Ecto neural progenitor cell (in vitro differentiated cells): ENCODE measurements at regions not wholly inside any gene's neighbourhood (a gene's known extent, or its start where the extent isn't known, plus 50 kb on each side); places are given as distances from the start of the nearest gene placed in this dataset.
"Not testable (repeated sequence)": the region's sequence is repeated elsewhere in the genome, so short reads cannot be mapped to it uniquely, and the experiment has no call there.

Source experiments
- DNase-seq: peaks from one replicate; pipeline ENCODE4 v3.0.0-alpha.2; 2018; ENCODE audit warnings: low spot score

DNA sequence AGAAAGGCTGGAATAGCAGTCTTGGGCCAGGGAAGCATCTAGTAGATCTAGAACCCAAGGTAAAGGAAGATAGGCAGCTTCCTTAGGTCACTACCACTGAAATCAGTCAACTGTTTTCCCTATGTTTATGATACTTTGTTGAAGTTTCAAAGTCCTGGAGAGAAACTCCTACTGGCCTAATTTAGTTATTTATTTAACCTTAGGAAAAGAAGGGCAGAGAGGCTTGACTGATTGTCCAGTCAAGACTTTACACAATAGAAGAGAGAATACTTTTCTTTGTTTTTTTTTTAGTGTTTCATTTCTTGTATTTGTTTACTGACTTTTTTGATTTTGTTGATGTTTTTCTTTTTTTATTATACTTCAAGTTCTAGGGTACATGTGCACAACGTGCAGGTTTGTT is 138.9 kb upstream of the PHYHIPL start:
- DNase-seq, result no peak

DNA sequence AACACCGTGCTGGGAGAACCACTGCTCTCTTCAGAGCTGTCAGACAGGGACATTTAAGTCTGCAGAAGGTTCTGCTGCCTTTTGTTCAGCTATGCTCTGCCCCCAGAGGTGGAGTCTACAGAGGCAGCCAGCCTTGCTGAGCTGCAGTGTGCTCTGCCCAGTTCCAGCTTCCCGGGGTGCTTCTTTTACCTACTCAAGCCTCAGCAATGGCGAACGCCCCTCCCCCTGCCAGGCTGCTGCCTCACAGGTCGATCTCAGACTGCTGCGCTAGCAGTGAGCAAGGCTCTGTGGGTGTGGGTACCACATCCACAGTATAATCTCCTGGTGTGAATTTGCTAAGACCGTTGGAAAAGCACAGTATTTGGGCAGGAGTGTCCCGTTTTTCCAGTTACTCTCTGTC is 133.1 kb upstream of the PHYHIPL start:
- DNase-seq, result not testable (repeated sequence)

DNA sequence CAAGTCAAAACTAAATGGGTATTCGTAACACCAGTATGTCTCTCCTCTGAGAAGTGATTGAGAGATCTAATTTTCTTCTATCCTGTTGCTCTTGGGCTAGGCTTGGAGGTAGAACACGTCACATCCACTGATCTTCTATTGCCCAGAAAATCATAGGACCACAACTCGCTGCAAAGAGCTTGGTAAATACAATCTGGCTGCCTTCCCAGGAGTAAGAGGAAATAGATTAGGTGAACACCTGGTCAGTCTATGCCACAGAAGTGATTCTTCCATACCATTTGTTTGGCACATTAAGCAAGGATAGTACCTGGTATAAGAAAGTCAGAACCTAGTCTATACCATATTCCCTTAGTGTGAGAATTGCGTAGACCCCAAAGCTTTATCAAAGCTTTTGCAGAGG is 129.3 kb upstream of the PHYHIPL start:
- DNase-seq, result no peak

DNA sequence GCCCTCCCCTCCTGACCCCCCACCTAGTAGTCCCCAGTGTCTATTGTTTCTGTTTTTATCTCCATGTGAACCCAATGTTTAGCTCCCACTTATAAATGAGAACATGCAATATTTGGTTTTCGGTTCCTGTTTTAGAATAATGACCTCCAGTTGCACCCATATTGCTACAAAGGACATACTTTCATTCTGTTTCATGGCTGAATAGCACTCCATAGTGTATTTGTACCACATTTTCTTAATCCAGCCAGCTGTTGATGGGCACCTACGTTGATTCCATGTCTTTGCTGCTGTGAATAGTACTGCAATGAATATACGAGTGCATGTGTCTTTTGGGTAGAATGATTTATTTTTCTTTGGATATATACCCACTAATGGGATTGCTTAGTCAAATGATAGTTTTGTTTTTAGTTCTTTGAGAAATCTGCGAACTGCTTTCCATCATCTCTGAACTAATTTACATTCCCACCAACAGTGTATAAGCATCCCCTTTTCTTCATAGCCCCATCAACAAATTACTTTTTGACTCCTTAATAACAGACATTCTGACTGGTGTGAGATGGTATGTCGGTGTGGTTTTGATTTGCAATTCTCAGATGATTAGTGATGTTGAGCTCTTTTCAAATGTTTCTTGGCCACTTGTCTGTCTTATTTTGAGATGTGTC is 128.4 kb upstream of the PHYHIPL start:
- DNase-seq, result no peak

DNA sequence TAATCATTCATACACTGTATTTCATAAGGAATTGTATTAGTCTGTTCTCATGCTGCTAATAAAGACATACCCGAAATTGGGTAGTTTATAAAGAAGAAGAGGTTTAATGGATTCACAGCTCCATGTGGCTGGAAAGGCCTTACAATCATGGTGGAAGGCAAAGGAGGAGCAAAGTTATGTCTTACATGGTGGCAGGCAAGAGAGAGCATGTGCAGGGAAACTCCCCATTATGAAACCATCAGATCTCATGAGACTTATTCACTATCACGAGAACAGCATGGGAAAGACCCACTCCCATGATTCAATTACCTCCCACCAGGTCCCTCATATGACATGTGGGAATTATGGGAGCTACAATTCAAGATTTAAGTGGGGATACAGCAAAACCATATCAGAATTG is 122.9 kb upstream of the PHYHIPL start:
- not testable (repeated sequence) for DNase-seq

DNA sequence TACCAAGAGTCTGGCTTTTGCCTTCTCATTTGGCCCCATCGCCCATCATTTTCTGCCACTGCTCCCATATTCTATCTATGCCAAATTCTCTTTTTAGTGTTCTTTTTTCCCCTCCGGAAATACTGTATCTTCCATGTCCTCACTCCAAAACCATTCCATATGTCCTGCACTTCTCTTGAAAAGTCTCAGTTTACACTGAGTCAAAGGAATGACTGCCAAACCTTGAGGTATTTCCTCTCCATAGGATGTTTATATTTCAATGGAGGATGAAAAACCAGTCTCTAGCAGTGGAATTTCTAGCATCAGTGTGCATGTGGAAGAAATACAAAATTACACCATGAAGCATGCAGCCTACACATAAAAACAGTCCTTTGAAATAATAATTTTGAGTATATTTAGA is 121.4 kb upstream of the PHYHIPL start:
- no peak for DNase-seq

DNA sequence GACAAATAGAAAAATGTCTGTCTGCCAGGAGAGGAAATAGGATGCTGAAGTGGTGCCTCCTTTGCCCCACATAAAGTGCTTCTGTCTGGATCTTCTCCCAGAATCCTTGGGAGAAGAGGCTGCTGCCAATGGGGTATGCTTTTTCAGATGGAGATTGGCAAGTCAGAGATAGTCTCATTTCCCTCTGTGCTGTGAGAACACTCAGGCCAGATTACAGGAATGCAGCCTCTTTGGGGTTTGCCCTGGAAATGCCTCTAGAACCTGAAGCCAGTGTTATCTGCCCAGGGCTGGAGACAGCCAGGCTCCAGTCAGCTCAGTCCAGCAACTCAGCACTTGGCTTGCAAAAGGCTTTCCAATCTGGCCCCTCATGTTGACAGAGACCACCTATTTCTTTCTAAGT is 119.1 kb upstream of the PHYHIPL start:
- DNase-seq, result no peak

DNA sequence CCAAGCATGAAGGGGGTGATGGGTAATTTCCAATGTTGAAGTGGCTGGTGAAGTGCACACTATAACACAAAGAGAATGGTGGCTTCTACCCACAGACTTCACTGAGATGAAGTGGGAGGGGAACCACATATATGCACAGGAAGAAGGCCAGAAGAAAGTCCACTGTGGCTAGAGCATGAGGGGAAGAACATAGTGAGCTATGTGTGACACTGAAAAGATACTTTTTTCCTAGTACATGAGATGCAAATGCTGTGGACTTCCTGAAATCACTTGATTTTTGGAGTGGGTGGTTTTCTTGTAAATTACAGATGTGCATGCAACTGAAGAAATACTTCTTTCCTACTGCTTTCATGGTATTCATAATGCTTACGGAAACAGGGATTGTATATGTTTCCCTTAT is 115.6 kb upstream of the PHYHIPL start:
- no peak for DNase-seq

DNA sequence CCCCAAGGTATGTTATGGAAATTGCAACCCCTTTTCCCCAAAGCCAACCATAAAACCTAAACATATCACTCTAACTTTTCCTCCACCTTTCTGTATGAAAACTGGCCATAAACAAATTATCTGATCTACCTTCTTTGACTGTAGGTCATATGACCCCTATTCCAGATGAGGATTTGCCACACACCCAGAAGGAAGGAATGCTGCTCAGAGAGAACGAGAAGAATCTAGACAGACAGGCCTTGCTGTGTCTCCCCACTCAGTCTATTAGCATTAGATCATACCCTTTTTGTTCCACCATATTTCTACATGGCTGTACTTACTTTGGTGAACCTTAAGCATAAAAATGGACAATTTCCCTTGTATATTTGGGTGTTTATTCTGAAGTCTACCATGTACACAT is 113.0 kb upstream of the PHYHIPL start:
- no peak for DNase-seq

DNA sequence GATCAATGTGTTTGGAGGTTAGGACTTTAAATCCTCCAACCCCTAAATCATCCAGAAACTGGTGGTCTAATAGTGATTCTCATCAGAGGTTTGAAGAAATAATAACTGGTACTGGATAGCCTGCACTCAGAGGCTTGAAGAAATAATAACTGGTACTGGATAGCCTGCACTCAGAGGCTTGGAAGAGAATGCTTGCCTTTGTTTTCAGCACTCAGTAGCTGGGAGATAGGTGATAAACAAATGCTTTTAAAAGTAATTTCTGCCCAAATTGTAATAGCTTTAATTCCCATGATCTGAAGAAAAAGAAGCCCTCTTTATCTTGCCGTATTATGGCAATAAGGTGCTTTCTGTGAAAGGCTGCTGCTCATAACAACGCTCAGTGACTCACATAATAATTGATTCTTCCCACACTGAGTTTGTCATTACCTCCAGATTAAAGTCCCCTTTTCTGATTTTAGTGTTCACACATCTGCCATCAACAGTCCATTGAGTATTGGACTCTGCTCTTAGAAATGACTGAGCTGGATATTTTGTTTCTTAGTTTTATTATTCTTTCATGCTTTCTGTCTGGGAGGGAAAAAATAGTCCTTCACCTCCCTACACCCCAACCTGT is 112.3 kb upstream of the PHYHIPL start:
- DNase-seq, result no peak

DNA sequence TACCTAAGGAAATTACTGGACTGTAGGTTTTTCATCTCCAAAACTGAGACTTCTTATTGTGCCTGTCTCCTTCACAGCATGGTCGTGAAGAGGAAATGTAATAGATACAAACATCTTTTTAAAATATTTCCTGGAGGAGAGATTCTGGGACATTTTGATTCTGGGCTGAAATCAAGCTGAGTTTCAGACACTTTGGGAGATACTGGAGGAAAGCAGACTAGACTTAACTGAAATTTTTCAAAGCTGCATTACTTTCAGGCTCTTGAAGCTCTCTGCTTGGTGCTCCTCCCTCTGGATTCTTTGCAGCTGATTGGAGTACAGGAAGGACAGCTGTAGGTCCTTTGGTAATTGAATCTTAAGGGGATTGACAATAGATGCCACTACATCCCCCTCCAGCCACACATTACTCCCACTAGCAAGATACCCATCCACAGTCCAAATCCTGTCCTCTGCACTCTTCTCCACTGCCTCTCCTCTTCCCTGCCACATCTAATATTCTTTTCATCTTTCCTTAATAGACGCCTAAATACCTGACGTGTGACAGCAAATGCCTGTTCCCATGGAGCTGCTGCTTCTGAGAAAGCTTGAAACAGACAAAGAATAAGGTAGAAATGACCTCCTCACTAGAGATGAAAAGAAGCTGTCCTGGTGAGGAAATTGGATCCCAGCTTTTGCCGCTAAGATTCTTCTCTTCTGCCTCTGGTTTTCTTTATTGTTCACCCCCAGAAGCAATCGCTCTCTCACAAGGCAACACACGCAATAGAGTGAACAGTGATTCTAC is 111.5 kb upstream of the PHYHIPL start:
- no peak for DNase-seq

DNA sequence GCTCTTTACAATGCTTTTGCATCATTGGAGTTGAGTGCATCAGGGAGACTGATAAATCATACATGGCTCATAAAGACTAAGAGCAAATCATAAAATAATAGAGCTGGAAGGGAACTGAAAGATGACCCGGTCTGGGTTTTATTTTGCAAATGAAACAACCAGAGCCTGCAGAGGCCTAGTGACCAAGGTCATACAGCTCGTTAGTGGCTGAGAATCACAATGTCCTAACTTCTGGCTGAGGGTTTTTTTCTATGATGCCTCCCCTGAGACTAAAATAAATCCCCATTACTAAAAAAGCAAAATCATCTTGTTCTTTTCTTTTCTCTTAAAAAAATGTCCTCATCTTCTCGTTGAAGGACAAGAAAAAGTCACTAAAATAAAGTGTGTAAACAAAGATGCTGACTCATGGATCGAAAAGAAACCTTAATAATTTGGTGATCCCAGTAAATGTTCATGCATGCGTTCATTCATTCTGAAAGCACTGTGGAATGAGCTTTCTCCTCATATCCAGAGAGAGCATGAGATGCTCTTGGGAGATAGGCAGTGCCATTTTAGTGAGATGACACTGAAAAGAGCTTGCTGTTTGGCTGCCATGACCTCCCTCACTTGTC is 107.8 kb upstream of the PHYHIPL start:
- no peak for DNase-seq

DNA sequence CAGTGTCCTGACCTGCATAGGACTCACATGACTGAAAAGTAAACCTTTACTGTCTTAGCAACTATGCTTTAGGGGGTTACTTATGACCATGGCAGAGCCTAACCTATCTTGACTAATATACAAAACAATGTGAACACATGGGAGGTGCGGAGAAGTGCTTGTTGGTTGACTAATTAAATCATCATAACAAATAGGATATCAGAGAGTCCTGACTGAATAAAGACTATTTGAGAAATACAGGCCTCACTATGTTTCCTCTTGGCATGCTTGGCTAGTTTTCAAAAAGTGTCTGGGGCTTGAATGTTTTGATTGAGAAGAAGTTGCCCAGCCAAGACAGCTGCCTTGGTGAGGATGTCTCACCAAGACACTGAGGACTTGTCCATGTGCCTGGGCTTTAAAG is 104.4 kb upstream of the PHYHIPL start:
- DNase-seq, result no peak

DNA sequence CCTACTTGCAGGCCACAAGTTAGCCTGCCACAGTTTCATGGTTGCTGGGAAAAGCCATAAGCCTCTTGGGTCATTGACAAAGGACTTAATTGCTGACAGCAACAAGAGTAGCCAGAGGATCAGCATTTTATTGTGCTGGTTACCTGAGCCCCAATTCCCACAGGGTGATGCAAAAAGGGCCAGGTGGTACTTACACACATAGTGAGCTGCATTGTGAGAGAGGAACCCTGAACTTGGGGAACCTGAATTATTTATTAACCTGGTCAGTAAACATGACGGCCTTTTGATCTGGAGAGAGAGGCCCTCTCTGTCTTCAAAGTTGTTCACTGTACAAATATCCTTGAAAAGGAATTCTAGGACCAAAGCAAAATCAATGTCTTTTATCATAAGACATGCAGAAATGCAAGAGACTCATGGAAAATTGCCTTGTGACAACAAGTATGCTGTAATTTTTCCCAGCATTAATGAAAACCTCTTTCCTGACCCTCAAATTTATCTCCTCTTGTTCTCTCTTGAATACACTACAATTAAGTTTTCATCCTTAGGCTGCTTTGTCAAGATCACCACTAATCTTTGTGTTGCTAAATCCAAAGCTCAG is 102.9 kb upstream of the PHYHIPL start:
- no peak for DNase-seq

DNA sequence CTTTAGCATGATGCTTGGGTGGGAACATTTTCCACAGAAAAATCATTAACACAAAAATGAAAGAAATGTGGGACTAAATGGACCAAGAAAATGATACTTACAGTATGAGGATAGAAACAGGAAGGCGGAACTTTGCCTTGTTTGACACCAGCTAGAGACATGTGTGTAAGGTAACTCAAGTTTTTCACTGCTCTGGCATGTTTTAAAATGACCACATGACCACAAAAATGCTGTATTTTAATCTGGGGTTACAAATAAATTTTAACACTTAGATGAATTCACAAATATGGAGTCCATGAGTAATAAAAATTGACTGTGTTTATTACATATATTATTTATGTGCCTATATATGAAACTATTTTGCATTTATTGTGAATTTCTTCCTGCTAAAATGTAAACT is 100.9 kb upstream of the PHYHIPL start:
- DNase-seq, result no peak

DNA sequence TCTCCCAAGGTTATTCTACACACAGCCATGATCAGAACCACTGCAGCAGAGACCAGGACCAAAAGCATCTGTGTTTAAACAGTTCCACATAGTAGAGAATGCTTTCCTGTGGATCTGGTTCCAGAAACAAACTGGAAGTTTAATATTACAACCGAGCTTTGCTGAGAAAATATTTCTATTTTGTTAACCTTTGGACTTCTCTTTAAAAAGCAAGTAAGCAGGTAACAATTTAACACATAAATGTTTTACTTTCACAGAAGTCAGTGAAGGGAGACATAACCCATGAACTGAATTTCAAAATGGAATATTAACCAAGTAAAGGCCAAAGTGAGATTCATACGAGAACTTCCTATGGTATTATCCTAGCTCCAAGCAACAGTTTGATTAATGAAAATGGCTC is 98.6 kb upstream of the PHYHIPL start:
- no peak for DNase-seq

DNA sequence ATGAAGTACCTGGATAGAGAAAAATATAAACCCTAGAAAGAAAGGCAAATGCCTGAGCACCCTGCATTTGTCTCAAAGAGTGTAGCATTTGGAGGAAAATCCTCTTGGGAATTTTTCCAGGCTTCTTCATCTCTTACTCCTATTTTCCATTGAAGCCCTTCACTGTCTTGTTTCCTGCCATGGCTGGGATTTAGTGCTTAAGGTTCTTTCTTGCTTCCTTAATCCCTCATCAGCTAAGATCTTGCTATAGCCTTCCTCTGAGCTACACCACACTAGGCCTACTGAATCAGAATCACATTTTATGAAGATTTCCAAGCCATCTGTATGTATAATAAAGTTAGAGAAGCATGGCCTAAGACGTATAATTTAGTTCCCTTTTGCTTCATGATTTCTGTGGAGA is 97.5 kb upstream of the PHYHIPL start:
- no peak for DNase-seq

DNA sequence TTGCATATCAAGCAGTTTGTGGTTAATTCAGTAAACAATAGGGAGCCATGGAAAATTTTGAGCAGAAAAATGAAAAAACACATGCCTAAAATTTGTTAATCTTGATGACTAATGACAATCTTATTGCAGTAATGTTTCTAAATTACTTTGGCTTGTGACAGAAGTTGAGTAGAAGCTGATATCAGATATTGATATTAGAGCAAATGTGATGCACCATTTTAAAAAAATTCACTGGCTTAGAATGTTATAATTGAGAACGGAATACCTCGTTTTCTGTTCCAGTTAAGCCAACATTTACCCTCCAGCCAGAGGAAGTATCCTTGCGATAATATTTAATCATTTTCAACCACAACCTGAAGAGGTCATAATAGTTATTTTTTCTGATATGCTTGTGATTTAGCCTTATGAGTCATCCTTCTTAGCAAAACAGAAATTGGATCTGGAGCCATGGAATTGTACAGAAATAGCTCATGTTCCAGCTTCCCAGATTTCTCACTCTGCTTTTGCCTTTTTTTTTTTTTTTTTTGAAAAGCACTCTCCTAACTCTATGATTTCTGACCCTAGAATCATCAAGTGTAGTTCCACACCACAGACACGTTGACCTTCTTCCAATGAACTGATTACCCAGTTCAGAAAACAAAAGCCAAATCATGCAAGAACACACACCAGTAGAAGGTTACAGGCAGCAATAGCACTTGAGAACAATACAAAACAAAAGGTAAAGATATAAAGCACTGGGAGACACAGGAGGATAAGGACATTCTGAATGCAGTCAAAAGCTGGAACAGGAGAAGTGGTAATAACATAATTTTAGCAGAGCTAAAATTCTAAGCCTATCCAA is 96.8 kb upstream of the PHYHIPL start:
- DNase-seq, result no peak

DNA sequence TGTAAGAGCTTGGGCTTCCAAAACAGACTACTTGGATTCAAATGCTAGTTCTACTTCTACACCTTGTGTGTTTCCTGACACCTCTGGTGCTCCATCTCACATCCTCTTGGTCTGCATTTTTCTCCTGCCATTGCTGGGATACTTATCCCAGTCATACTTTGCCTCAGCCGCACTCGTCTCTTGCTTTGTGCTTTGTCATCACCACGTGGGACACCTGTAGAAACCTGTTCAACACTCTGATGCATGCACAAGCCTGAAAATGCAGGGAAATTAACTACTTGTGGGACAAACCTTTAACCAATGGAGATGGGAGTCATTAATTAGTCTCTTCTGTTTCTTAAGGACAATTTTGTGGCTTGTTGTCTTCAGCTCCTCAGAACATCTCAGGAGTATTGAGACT is 94.2 kb upstream of the PHYHIPL start:
- no peak for DNase-seq

DNA sequence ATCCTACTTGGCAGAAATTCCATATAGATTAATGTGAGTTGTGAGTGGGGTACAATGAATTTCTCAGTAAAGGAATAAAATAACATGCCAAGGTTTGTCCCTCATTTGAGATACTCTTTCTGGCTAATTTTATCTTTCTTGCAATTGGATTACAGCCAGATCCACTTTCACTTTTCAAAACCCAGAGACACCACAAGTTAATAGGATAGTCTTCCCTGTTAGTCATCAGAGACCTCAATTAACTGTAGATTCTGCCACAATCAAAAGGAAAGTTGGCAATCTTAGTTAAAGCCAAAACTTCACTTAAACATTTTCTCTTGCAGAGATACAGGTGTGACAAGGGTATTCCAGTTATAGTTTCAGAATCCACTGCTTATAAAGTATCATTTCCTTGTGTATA is 91.4 kb upstream of the PHYHIPL start:
- DNase-seq, result no peak

DNA sequence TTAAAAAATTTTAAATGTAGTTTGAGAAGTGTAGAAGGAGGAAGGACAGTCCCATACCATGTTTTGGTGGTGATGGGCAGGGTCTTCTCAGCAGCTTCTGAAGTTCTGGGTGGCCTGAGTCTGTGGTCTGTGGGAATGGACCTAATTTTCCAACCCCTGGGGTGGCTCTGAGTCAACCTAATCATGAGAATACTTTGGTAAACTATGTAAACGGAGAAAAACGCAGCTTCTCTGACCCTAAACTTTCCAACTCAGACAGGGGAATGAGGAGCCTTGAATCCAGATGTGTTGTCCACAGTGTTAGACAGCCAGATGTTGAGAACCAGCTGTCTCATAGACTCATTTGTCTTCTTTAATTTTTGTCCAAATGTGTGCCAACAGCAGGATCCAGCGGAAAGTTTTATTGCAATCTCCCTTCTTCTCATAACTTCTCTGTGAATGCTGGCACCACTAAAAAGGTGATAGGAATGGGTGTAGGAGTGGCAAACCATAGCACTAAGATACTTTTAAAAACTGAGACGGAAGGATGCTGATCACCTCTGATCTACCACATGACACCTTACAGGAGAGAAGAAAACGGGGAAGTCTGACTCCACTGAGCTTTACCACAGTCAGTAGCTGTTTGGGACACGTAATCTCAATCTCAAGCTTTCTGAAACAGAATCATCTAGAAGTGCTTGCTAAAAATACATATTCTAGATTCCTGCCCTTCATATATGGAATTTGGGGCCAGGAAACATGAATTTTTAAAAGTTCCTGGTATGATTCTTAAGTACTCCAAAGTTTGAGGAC is 90.5 kb upstream of the PHYHIPL start:
- no peak for DNase-seq
